ENCODE measurements at regions not wholly inside any gene's neighbourhood (a gene's known extent, or its start where the extent isn't known, plus 50 kb on each side); places are given as distances from the start of the nearest gene placed in this dataset.

- ATAC-seq (no peak), DNase-seq (no peak)
- Mint-ChIP-seq H3K4me1 (no peaks in the 10 kb centered on the region), H3K27ac (no peak overlapping the region), H3K36me3 (ENCODE audit: low read depth) (no peaks in the 10 kb centered on the region), H3K4me3 (no peak overlapping the region), H3K27me3 (peaks cover 2% of the 10 kb centered on the region), H3K9me3 (peaks cover 3% of the 10 kb centered on the region)
Measured at GRCh38 chr9:17969232-17969631, 390.4 kb downstream of the SH3GL2 start.

- DNase-seq (no peak), ATAC-seq (no peak)
- H3K27ac Mint-ChIP-seq, result no peak overlapping the region
- peaks cover 11% of the 10 kb centered on the region for H3K9me3 Mint-ChIP-seq
- H3K36me3 Mint-ChIP-seq (ENCODE audit: low read depth), result no peaks in the 10 kb centered on the region
- peaks cover 2% of the 10 kb centered on the region for H3K27me3 Mint-ChIP-seq
- no peak overlapping the region for H3K4me3 Mint-ChIP-seq
- H3K4me1 Mint-ChIP-seq, result no peaks in the 10 kb centered on the region
Measured at GRCh38 chr9:17970277-17970676, 391.4 kb downstream of the SH3GL2 start.

GRCh38 chr9:17978773-17979172 is 399.9 kb downstream of the SH3GL2 start:
- Mint-ChIP-seq H3K36me3 (ENCODE audit: low read depth) (no peaks in the 10 kb centered on the region), H3K4me1 (no peaks in the 10 kb centered on the region), H3K27me3 (no peaks in the 10 kb centered on the region), H3K4me3 (no peak overlapping the region), H3K27ac (no peak overlapping the region), H3K9me3 (peaks cover 51% of the 10 kb centered on the region)
- ATAC-seq (no peak), DNase-seq (no peak)

GRCh38 chr9:17986595-17986994 is 407.7 kb downstream of the SH3GL2 start:
- Mint-ChIP-seq H3K27ac (no peak overlapping the region), H3K4me3 (no peak overlapping the region)
- ATAC-seq, result no peak

GRCh38 chr9:17987189-17987588 is 408.3 kb downstream of the SH3GL2 start:
- Mint-ChIP-seq H3K4me1 (no peaks in the 10 kb centered on the region), H3K27ac (no peak overlapping the region), H3K36me3 (ENCODE audit: low read depth) (no peaks in the 10 kb centered on the region)

More at GRCh38 chr9:17986595-17986994, 407.7 kb downstream of the SH3GL2 start:
- no peaks in the 10 kb centered on the region for H3K4me1 Mint-ChIP-seq
- peaks cover 4% of the 10 kb centered on the region for H3K9me3 Mint-ChIP-seq
- no peak for DNase-seq
- no peaks in the 10 kb centered on the region for H3K36me3 Mint-ChIP-seq (ENCODE audit: low read depth)
- H3K27me3 Mint-ChIP-seq, result no peaks in the 10 kb centered on the region

GRCh38 chr9:17988489-17988888 is 409.6 kb downstream of the SH3GL2 start:
- no peaks in the 10 kb centered on the region for H3K9me3 Mint-ChIP-seq
- no peak overlapping the region for H3K4me3 Mint-ChIP-seq
- no peak overlapping the region for H3K27ac Mint-ChIP-seq
- no peak for ATAC-seq
- H3K4me1 Mint-ChIP-seq, result no peaks in the 10 kb centered on the region
- H3K27me3 Mint-ChIP-seq, result no peaks in the 10 kb centered on the region
- no peaks in the 10 kb centered on the region for H3K36me3 Mint-ChIP-seq (ENCODE audit: low read depth)
- DNase-seq, result no peak

More at GRCh38 chr9:17987189-17987588, 408.3 kb downstream of the SH3GL2 start:
- Mint-ChIP-seq H3K4me3 (no peak overlapping the region), H3K27me3 (no peaks in the 10 kb centered on the region), H3K9me3 (no peaks in the 10 kb centered on the region)
- DNase-seq (no peak), ATAC-seq (no peak)

GRCh38 chr9:17990602-17991001 is 411.7 kb downstream of the SH3GL2 start:
- no peak for ATAC-seq
- no peaks in the 10 kb centered on the region for H3K4me1 Mint-ChIP-seq
- H3K9me3 Mint-ChIP-seq, result no peaks in the 10 kb centered on the region
- no peak for DNase-seq
- no peak overlapping the region for H3K27ac Mint-ChIP-seq
- no peak overlapping the region for H3K4me3 Mint-ChIP-seq
- no peaks in the 10 kb centered on the region for H3K27me3 Mint-ChIP-seq
- no peaks in the 10 kb centered on the region for H3K36me3 Mint-ChIP-seq (ENCODE audit: low read depth)

GRCh38 chr9:17993024-17993423 is 414.2 kb downstream of the SH3GL2 start:
- DNase-seq, result no peak
- no peak overlapping the region for H3K27ac Mint-ChIP-seq
- no peaks in the 10 kb centered on the region for H3K27me3 Mint-ChIP-seq
- no peaks in the 10 kb centered on the region for H3K36me3 Mint-ChIP-seq (ENCODE audit: low read depth)
- H3K9me3 Mint-ChIP-seq, result no peaks in the 10 kb centered on the region
- ATAC-seq, result no peak
- no peak overlapping the region for H3K4me3 Mint-ChIP-seq
- H3K4me1 Mint-ChIP-seq, result no peaks in the 10 kb centered on the region

- Mint-ChIP-seq H3K27ac (no peak overlapping the region), H3K4me1 (no peaks in the 10 kb centered on the region), H3K36me3 (ENCODE audit: low read depth) (no peaks in the 10 kb centered on the region), H3K4me3 (no peak overlapping the region), H3K9me3 (no peaks in the 10 kb centered on the region), H3K27me3 (no peaks in the 10 kb centered on the region)
- no peak for DNase-seq
- no peak for ATAC-seq
Measured at GRCh38 chr9:17994695-17995425, 416.0 kb downstream of the SH3GL2 start.

GRCh38 chr9:17996728-17997127 is 417.9 kb downstream of the SH3GL2 start:
- Mint-ChIP-seq H3K4me1 (no peaks in the 10 kb centered on the region), H3K27me3 (no peaks in the 10 kb centered on the region), H3K9me3 (no peaks in the 10 kb centered on the region), H3K4me3 (no peak overlapping the region), H3K27ac (no peak overlapping the region), H3K36me3 (ENCODE audit: low read depth) (no peaks in the 10 kb centered on the region)
- DNase-seq, result no peak
- ATAC-seq, result no peak

- no peak for ATAC-seq
- no peak overlapping the region for H3K27ac Mint-ChIP-seq
- no peaks in the 10 kb centered on the region for H3K4me1 Mint-ChIP-seq
Measured at GRCh38 chr9:18002718-18003438, 424.0 kb downstream of the SH3GL2 start.

GRCh38 chr9:18006591-18006990 is 427.7 kb downstream of the SH3GL2 start:
- no peaks in the 10 kb centered on the region for H3K36me3 Mint-ChIP-seq (ENCODE audit: low read depth)
- H3K4me3 Mint-ChIP-seq, result no peak overlapping the region
- DNase-seq (no peak), ATAC-seq (no peak)
- H3K27ac Mint-ChIP-seq, result no peak overlapping the region
- no peaks in the 10 kb centered on the region for H3K4me1 Mint-ChIP-seq
- H3K27me3 Mint-ChIP-seq, result no peaks in the 10 kb centered on the region
- H3K9me3 Mint-ChIP-seq, result peaks cover 4% of the 10 kb centered on the region

More at GRCh38 chr9:18002718-18003438, 424.0 kb downstream of the SH3GL2 start:
- Mint-ChIP-seq H3K36me3 (ENCODE audit: low read depth) (no peaks in the 10 kb centered on the region), H3K27me3 (no peaks in the 10 kb centered on the region), H3K9me3 (no peaks in the 10 kb centered on the region), H3K4me3 (no peak overlapping the region)
- no peak for DNase-seq

- ATAC-seq (no peak), DNase-seq (no peak)
- no peaks in the 10 kb centered on the region for H3K36me3 Mint-ChIP-seq (ENCODE audit: low read depth)
- peaks cover 4% of the 10 kb centered on the region for H3K9me3 Mint-ChIP-seq
- no peaks in the 10 kb centered on the region for H3K4me1 Mint-ChIP-seq
- H3K4me3 Mint-ChIP-seq, result no peak overlapping the region
- H3K27ac Mint-ChIP-seq, result no peak overlapping the region
- no peaks in the 10 kb centered on the region for H3K27me3 Mint-ChIP-seq
Measured at GRCh38 chr9:18007621-18008020, 428.8 kb downstream of the SH3GL2 start.

- DNase-seq, result no peak
- no peaks in the 10 kb centered on the region for H3K36me3 Mint-ChIP-seq (ENCODE audit: low read depth)
- peaks cover 4% of the 10 kb centered on the region for H3K9me3 Mint-ChIP-seq
- H3K4me3 Mint-ChIP-seq, result no peak overlapping the region
- H3K27ac Mint-ChIP-seq, result no peak overlapping the region
- no peaks in the 10 kb centered on the region for H3K4me1 Mint-ChIP-seq
- no peak for ATAC-seq
- H3K27me3 Mint-ChIP-seq, result no peaks in the 10 kb centered on the region
Measured at GRCh38 chr9:18009902-18010301, 431.0 kb downstream of the SH3GL2 start.

GRCh38 chr9:18010492-18010891 is 431.6 kb downstream of the SH3GL2 start:
- Mint-ChIP-seq H3K4me1 (no peaks in the 10 kb centered on the region), H3K27me3 (no peaks in the 10 kb centered on the region), H3K27ac (no peak overlapping the region), H3K9me3 (peaks cover 4% of the 10 kb centered on the region), H3K36me3 (ENCODE audit: low read depth) (no peaks in the 10 kb centered on the region), H3K4me3 (no peak overlapping the region)
- no peak for ATAC-seq
- no peak for DNase-seq

All from activated naive CD8-positive, alpha-beta T cell treated with anti-CD3 and anti-CD28 coated beads, Interleukin-2, amount 50 U/mL, for 24 hours (primary cell).